Parathyroid adenoma (tissue), 2 donors: ENCODE measurements at regions not wholly inside any gene's neighbourhood (a gene's known extent, or its start where the extent isn't known, plus 50 kb on each side); places are given as distances from the start of the nearest gene placed in this dataset.

ENCODE experiments used
- H2AFZ ChIP-seq: fragments of 300-600 bp; sonication (generic); one replicate; pipeline ENCODE4 v1.7.0; 2017; ENCODE audit warnings: antibody characterized with exemption, mild to moderate bottlenecking
- H3K27ac ChIP-seq: fragments of 300-600 bp; sonication (generic); one replicate; pipeline ENCODE4 v1.7.0; 2017
- H3K27me3 ChIP-seq: fragments of 300-600 bp; sonication (generic); one replicate; pipeline ENCODE4 v1.7.0; 2017; ENCODE audit warnings: low read length; ENCODE audit not compliant: control insufficient read depth, insufficient read depth
- H3K36me3 ChIP-seq: fragments of 300-600 bp; sonication (generic); one replicate; pipeline ENCODE4 v1.7.0; 2017; ENCODE audit warnings: low read length; ENCODE audit not compliant: control insufficient read depth, insufficient read depth
- H3K4me1 ChIP-seq: fragments of 300-600 bp; sonication (generic); one replicate; pipeline ENCODE4 v1.7.0; 2017; ENCODE audit warnings: control low read depth
- H3K4me2 ChIP-seq: fragments of 300-600 bp; sonication (generic); one replicate; pipeline ENCODE4 v1.7.0; 2017; ENCODE audit warnings: low read length
- H3K4me3 ChIP-seq: fragments of 300-600 bp; sonication (generic); one replicate; pipeline ENCODE4 v1.7.0; 2017; ENCODE audit warnings: low read depth, low read length
- H3K79me2 ChIP-seq: fragments of 300-600 bp; sonication (generic); one replicate; pipeline ENCODE4 v1.7.0; 2017; ENCODE audit warnings: control low read depth
- H3K9ac ChIP-seq: fragments of 300-600 bp; sonication (generic); one replicate; pipeline ENCODE4 v1.7.0; 2017; ENCODE audit warnings: mild to moderate bottlenecking
- H3K9me3 ChIP-seq: fragments of 300-600 bp; sonication (generic); one replicate; pipeline ENCODE4 v1.7.0; 2017; ENCODE audit warnings: low read length; ENCODE audit not compliant: control insufficient read depth
- CTCF ChIP-seq: fragments of 300-600 bp; sonication (generic); IDR thresholded peaks from one replicate; pipeline ENCODE4 v1.7.0; 2017; ENCODE audit warnings: antibody characterized with exemption, mild to moderate bottlenecking
- donor health status: primary hyperparathyroidism.

DNA sequence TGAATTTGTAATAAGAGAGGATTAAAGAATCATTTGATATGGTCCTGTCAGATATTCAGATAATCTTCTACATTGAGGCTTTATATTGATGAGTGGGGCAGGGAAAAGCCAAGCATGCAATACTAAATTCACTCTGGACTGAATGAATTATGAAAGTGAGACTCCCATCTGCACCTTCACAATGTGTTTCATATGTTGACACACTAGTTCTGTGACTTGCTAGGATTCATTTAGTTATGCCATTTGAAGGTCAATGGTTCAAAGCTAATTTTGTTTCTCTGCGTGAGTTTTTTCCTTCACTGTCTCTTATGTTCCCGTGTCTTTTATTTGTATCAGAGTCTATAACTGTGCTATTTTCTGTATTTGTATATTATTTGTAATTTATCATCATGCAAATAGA lies 1332.5 kb downstream of the KCNT2 start:
- no peaks in the 10 kb centered on the region for H3K79me2 ChIP-seq

DNA sequence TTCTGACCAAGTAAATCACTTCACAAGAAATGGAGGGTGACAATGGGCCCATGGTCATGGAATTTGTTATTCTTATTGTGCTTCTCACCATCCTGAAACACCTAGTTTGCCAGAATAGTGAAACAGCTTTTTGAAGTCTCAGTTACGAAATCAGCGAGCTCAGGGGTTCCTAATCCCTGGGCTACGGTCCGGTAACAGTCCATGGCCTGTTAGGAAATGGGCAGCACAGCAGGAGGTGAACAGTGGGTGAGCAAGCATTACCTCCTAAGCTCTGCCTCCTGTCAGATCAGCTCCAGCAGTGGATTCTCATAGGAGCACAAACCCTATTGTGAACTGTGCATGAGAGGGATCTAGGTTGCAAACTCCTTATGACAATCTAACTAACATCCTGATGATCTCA lies 1356.3 kb downstream of the KCNT2 start:
- H2AFZ ChIP-seq = no peak overlapping the region
- no peaks in the 10 kb centered on the region for H3K79me2 ChIP-seq
- no peak overlapping the region for H3K9ac ChIP-seq
- TF ChIP-seq CTCF = no peak
- H3K9me3 ChIP-seq = no peaks in the 10 kb centered on the region
- H3K27me3 ChIP-seq = no peaks in the 10 kb centered on the region
- no peak overlapping the region for H3K27ac ChIP-seq
- H3K4me1 ChIP-seq = no peaks in the 10 kb centered on the region
- H3K4me2 ChIP-seq = no peak overlapping the region
- H3K36me3 ChIP-seq = no peaks in the 10 kb centered on the region
- H3K4me3 ChIP-seq = no peak overlapping the region

More for the DNA sequence above, 1332.5 kb downstream of the KCNT2 start:
- no peaks in the 10 kb centered on the region for H3K36me3 ChIP-seq
- H3K4me1 ChIP-seq = no peaks in the 10 kb centered on the region
- no peak overlapping the region for H3K9ac ChIP-seq
- H3K27ac ChIP-seq = no peak overlapping the region
- H2AFZ ChIP-seq = no peak overlapping the region
- no peaks in the 10 kb centered on the region for H3K27me3 ChIP-seq
- no peak overlapping the region for H3K4me2 ChIP-seq
- TF ChIP-seq CTCF = no peak
- no peak overlapping the region for H3K4me3 ChIP-seq
- no peaks in the 10 kb centered on the region for H3K9me3 ChIP-seq

DNA sequence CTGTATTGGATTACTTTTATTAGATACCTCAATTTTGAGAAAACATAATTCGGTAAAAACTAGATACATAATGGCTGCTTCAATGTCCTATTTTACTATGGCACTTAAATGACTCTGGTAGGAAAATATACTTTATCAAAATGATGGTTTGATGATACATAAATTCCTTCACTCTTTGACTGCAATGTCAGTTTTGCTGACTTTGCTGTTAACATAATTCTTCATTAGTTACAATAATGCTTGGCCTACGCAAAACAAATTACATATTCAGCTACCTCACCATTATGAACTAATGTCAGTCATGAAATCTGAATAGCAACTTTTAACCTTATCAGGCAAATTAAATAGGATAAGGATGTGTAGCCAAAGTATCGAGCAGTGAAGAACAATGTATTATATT lies 1364.7 kb downstream of the KCNT2 start:
- H2AFZ ChIP-seq = no peak overlapping the region
- TF ChIP-seq CTCF = no peak
- H3K36me3 ChIP-seq = no peaks in the 10 kb centered on the region
- no peaks in the 10 kb centered on the region for H3K4me1 ChIP-seq
- no peaks in the 10 kb centered on the region for H3K9me3 ChIP-seq
- no peak overlapping the region for H3K4me2 ChIP-seq
- H3K9ac ChIP-seq = no peak overlapping the region
- no peak overlapping the region for H3K4me3 ChIP-seq
- no peak overlapping the region for H3K27ac ChIP-seq
- no peaks in the 10 kb centered on the region for H3K27me3 ChIP-seq
- H3K79me2 ChIP-seq = no peaks in the 10 kb centered on the region

DNA sequence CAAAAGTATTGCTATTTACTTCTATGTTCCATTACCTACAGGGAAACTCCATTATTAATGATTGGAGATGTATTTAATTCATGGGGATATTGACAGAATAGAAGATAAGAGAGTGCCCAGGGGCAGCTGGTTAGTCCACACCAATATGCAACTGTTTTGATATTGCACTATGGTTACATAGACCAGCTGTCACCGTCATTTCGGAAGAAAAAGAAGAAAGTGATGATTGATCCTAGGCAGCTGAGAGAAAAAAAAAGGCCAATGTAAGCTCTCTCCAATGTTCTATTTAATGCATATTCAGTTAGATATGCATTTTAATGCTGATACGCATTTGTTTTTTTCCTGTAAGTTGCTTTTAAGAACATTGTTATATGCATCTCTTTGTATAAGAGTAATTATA lies 1367.2 kb downstream of the KCNT2 start:
- Histone ChIP-seq H2AFZ (no peak overlapping the region), H3K9ac (no peak overlapping the region), H3K4me2 (no peak overlapping the region), H3K36me3 (no peaks in the 10 kb centered on the region), H3K4me3 (no peak overlapping the region), H3K79me2 (no peaks in the 10 kb centered on the region), H3K9me3 (no peaks in the 10 kb centered on the region), H3K4me1 (no peaks in the 10 kb centered on the region), H3K27me3 (no peaks in the 10 kb centered on the region), H3K27ac (no peak overlapping the region)
- TF ChIP-seq CTCF = no peak

- no peak overlapping the region for H3K9ac ChIP-seq
- no peak overlapping the region for H3K27ac ChIP-seq
- H3K4me2 ChIP-seq = no peak overlapping the region
- no peak for TF ChIP-seq CTCF
- no peaks in the 10 kb centered on the region for H3K36me3 ChIP-seq
- H3K4me1 ChIP-seq = no peaks in the 10 kb centered on the region
- H3K4me3 ChIP-seq = no peak overlapping the region
- H3K27me3 ChIP-seq = no peaks in the 10 kb centered on the region
- H3K9me3 ChIP-seq = no peaks in the 10 kb centered on the region
- no peak overlapping the region for H2AFZ ChIP-seq
- no peaks in the 10 kb centered on the region for H3K79me2 ChIP-seq
Measured at GRCh38 chr1:195238313-195238712, 1369.9 kb downstream of the KCNT2 start.
